RCC 7860 (cell line): ENCODE measurements at regions not wholly inside any gene's neighbourhood (a gene's known extent, or its start where the extent isn't known, plus 50 kb on each side); places are given as distances from the start of the nearest gene placed in this dataset.

Source experiments
- DNase-seq: peaks from one replicate; pipeline ENCODE4 v3.0.0-alpha.2; 2015; ENCODE audit warnings: low spot score
- FAIRE-seq: peaks from 2 replicates; lab custom pipeline; 2012; peaks lifted over from hg19 to GRCh38; lab: Jason Lieb, UNC

- peak; percentile 41 for FAIRE-seq
- peak; percentile 89 for DNase-seq
Measured at GRCh38 chr4:24070117-24070516, 180.3 kb upstream of the PPARGC1A start.

- DNase-seq (peak; percentile 66), FAIRE-seq (peak; percentile 38)
Measured at GRCh38 chr4:24067367-24068193, 177.7 kb upstream of the PPARGC1A start.

GRCh38 chr4:24065974-24066373 is 176.1 kb upstream of the PPARGC1A start:
- DNase-seq (no peak), FAIRE-seq (no peak)

GRCh38 chr4:24063731-24064130 is 173.9 kb upstream of the PPARGC1A start:
- DNase-seq = no peak
- FAIRE-seq = no peak

GRCh38 chr4:24060932-24061331 is 171.1 kb upstream of the PPARGC1A start:
- no peak for FAIRE-seq

GRCh38 chr4:24059839-24060238 is 170.0 kb upstream of the PPARGC1A start:
- FAIRE-seq (no peak), DNase-seq (no peak)

More at GRCh38 chr4:24060932-24061331, 171.1 kb upstream of the PPARGC1A start:
- DNase-seq = no peak

GRCh38 chr4:24057915-24058559 is 168.2 kb upstream of the PPARGC1A start:
- FAIRE-seq = no peak

GRCh38 chr4:24056289-24056688 is 166.4 kb upstream of the PPARGC1A start:
- no peak for DNase-seq
- no peak for FAIRE-seq

More at GRCh38 chr4:24057915-24058559, 168.2 kb upstream of the PPARGC1A start:
- DNase-seq = no peak

- DNase-seq (no peak), FAIRE-seq (no peak)
Measured at GRCh38 chr4:24055623-24056022, 165.8 kb upstream of the PPARGC1A start.

- DNase-seq (no peak), FAIRE-seq (no peak)
Measured at GRCh38 chr4:24054910-24055309, 165.1 kb upstream of the PPARGC1A start.

GRCh38 chr4:24053934-24054333 is 164.1 kb upstream of the PPARGC1A start:
- FAIRE-seq = no peak
- no peak for DNase-seq

- DNase-seq = no peak
- no peak for FAIRE-seq
Measured at GRCh38 chr4:24044610-24045589, 155.1 kb upstream of the PPARGC1A start.

- no peak for DNase-seq
- no peak for FAIRE-seq
Measured at GRCh38 chr4:24042094-24042493, 152.2 kb upstream of the PPARGC1A start.

- no peak for FAIRE-seq
- no peak for DNase-seq
Measured at GRCh38 chr4:24040811-24041210, 151.0 kb upstream of the PPARGC1A start.

- no peak for DNase-seq
- FAIRE-seq = no peak
Measured at GRCh38 chr4:24033626-24034025, 143.8 kb upstream of the PPARGC1A start.

GRCh38 chr4:24032371-24032989 is 142.6 kb upstream of the PPARGC1A start:
- DNase-seq = no peak
- FAIRE-seq = no peak

GRCh38 chr4:24026596-24026995 is 136.7 kb upstream of the PPARGC1A start:
- FAIRE-seq = no peak

GRCh38 chr4:24024605-24025004 is 134.8 kb upstream of the PPARGC1A start:
- DNase-seq (no peak), FAIRE-seq (no peak)

More at GRCh38 chr4:24026596-24026995, 136.7 kb upstream of the PPARGC1A start:
- no peak for DNase-seq

- FAIRE-seq (no peak), DNase-seq (no peak)
Measured at GRCh38 chr4:24024157-24024556, 134.3 kb upstream of the PPARGC1A start.

- DNase-seq (no peak), FAIRE-seq (no peak)
Measured at GRCh38 chr4:24015782-24016181, 125.9 kb upstream of the PPARGC1A start.
